ENCODE measurements at regions not wholly inside any gene's neighbourhood (a gene's known extent, or its start where the extent isn't known, plus 50 kb on each side); places are given as distances from the start of the nearest gene placed in this dataset.

GRCh38 chr9:88831713-88832407 is 159.4 kb upstream of the S1PR3 start (continued):
- TF ChIP-seq, protein P1, sequence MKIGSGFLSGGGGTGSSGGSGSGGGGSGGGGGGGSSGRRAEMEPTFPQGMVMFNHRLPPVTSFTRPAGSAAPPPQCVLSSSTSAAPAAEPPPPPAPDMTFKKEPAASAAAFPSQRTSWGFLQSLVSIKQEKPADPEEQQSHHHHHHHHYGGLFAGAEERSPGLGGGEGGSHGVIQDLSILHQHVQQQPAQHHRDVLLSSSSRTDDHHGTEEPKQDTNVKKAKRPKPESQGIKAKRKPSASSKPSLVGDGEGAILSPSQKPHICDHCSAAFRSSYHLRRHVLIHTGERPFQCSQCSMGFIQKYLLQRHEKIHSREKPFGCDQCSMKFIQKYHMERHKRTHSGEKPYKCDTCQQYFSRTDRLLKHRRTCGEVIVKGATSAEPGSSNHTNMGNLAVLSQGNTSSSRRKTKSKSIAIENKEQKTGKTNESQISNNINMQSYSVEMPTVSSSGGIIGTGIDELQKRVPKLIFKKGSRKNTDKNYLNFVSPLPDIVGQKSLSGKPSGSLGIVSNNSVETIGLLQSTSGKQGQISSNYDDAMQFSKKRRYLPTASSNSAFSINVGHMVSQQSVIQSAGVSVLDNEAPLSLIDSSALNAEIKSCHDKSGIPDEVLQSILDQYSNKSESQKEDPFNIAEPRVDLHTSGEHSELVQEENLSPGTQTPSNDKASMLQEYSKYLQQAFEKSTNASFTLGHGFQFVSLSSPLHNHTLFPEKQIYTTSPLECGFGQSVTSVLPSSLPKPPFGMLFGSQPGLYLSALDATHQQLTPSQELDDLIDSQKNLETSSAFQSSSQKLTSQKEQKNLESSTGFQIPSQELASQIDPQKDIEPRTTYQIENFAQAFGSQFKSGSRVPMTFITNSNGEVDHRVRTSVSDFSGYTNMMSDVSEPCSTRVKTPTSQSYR (CRISPR knock-in tag; IDR thresholded peaks at IDR 0.05): no peak
- TF ChIP-seq USF1 (CRISPR knock-in tag; IDR thresholded peaks at IDR 0.05): no peak

- Mint-ChIP-seq H3K27me3 (ENCODE audit: low read depth) (no peaks in the 10 kb centered on the region), H3K4me1 (peaks cover 11% of the 10 kb centered on the region), H3K36me3 (0 out of 2 replicates have a peak, but pooled peaks cover 3% of the 10 kb centered on the region), H3K4me3 (no peak overlapping the region), H3K9me3 (peaks cover 21% of the 10 kb centered on the region), H3K27ac (no peak overlapping the region)
- POLR2A ChIA-PET: no interaction called here
- ATAC-seq: no peak
- no peak for DNase-seq (ENCODE audit: low spot score)
- CTCF ChIA-PET: no interaction called here
- TF ChIP-seq SOX15 (CRISPR knock-in tag; IDR thresholded peaks at IDR 0.05) (no peak), ZMAT4 (CRISPR knock-in tag; IDR thresholded peaks at IDR 0.05) (no peak), NR1H2 (CRISPR knock-in tag; IDR thresholded peaks at IDR 0.05) (no peak), ATF2 (CRISPR knock-in tag; IDR thresholded peaks at IDR 0.05; ENCODE audit: borderline replicate concordance, low read depth) (no peak), ETV6 (CRISPR knock-in tag; IDR thresholded peaks at IDR 0.05) (no peak), PRDM15 (CRISPR knock-in tag; IDR thresholded peaks at IDR 0.05) (no peak), ATF6 (CRISPR knock-in tag; IDR thresholded peaks at IDR 0.05) (no peak), JUN (CRISPR knock-in tag; IDR thresholded peaks at IDR 0.05) (no peak), MLX (CRISPR knock-in tag; IDR thresholded peaks at IDR 0.05) (no peak), ZNF532 (CRISPR knock-in tag; IDR thresholded peaks at IDR 0.05; ENCODE audit: borderline replicate concordance) (no peak)
- TF ChIP-seq, protein P2, sequence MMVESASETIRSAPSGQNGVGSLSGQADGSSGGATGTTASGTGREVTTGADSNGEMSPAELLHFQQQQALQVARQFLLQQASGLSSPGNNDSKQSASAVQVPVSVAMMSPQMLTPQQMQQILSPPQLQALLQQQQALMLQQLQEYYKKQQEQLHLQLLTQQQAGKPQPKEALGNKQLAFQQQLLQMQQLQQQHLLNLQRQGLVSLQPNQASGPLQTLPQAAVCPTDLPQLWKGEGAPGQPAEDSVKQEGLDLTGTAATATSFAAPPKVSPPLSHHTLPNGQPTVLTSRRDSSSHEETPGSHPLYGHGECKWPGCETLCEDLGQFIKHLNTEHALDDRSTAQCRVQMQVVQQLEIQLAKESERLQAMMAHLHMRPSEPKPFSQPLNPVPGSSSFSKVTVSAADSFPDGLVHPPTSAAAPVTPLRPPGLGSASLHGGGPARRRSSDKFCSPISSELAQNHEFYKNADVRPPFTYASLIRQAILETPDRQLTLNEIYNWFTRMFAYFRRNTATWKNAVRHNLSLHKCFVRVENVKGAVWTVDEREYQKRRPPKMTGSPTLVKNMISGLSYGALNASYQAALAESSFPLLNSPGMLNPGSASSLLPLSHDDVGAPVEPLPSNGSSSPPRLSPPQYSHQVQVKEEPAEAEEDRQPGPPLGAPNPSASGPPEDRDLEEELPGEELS (CRISPR knock-in tag; IDR thresholded peaks at IDR 0.05): no peak
- TF ChIP-seq, protein P3, sequence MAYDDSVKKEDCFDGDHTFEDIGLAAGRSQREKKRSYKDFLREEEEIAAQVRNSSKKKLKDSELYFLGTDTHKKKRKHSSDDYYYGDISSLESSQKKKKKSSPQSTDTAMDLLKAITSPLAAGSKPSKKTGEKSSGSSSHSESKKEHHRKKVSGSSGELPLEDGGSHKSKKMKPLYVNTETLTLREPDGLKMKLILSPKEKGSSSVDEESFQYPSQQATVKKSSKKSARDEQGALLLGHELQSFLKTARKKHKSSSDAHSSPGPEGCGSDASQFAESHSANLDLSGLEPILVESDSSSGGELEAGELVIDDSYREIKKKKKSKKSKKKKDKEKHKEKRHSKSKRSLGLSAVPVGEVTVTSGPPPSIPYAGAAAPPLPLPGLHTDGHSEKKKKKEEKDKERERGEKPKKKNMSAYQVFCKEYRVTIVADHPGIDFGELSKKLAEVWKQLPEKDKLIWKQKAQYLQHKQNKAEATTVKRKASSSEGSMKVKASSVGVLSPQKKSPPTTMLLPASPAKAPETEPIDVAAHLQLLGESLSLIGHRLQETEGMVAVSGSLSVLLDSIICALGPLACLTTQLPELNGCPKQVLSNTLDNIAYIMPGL (CRISPR knock-in tag; IDR thresholded peaks at IDR 0.05): no peak
These were observed 157.3 kb upstream of the S1PR3 start for GRCh38 chr9:88833946-88834345.

All from WTC11 (cell line).